Right cardiac atrium (tissue), 5 donors: ENCODE measurements at regions not wholly inside any gene's neighbourhood (a gene's known extent, or its start where the extent isn't known, plus 50 kb on each side); places are given as distances from the start of the nearest gene placed in this dataset.

Experiments
- ATAC-seq, 2 donors: fragments of 200-7000 bp; cut with Tn5 transposase; one replicate each; pipeline versions ENCODE4 v1.8.0 to v1.9.1; 2020; ENCODE audit warnings: moderate library complexity in 2 of 2, mild to moderate bottlenecking in 1 of 2
- DNase-seq, 3 donors: peaks; one replicate each; pipeline ENCODE4 v3.0.0-alpha.2; 2020
- H3K27ac ChIP-seq: one replicate; pipeline ENCODE4 v1.5.1; 2013; ENCODE audit warnings: mild to moderate bottlenecking, low read length, control low read depth, moderate library complexity
- H3K27me3 ChIP-seq: one replicate; pipeline ENCODE4 v1.6.1; 2013; ENCODE audit not compliant: control insufficient read depth, insufficient read depth
- H3K4me1 ChIP-seq: one replicate; pipeline ENCODE4 v1.6.1; 2013; ENCODE audit warnings: low read length; ENCODE audit not compliant: control insufficient read depth, insufficient read depth
- H3K4me3 ChIP-seq: one replicate; pipeline ENCODE4 v1.5.1; 2013; ENCODE audit warnings: low read length, control low read depth
- H3K9me3 ChIP-seq: one replicate; pipeline ENCODE4 v1.6.1; 2013; ENCODE audit warnings: low read length; ENCODE audit not compliant: control insufficient read depth
- WGBS: extraction: QIAGEN DNeasy Blood & Tissue Kit; methylation state at CpG from one replicate; pipeline ENCODE4 v1.1.7; 2013; 5-methylcytosine and 5-hydroxymethylcytosine counted together
- intact Hi-C, 4 donors: fragments of 100-400 bp; cut with DNase I; formaldehyde crosslinking; loops; one replicate each; pipeline versions ENCODE4 v1.11.0 to v1.14.0; 2022 to 2023
- donor health status: healthy with polysubstance abuse.
- donor health status: DM: no; HTN: yes; CAD: no.
- donor health status: DM: no; HTN: no; CAD: no.
- donor health status: DM: no; HTN: yes; CAD: no; lungs with severe emphysema.
- donor health status: DM: yes; HTN: yes; CAD: no.

DNA sequence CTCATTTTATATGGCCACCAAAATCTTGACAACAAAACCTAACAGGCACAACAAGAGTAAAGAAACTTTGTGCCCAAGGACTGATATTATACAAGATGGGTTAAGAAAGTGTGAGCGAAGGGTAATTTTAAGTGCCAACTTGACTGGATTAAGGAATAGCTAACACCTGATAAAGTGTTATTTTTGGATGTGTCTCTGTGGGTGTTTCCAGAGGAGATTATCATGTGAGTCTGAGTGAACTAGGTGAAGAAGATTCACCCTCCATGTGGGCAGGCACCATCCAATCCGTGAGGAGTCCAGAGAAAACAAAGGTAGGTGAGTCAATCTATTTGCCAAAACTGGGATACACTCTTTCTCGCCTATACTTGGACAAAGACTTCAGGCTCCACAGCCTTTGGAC is 461.6 kb downstream of the ETS1 start:
- ATAC-seq (no peak), DNase-seq (no peak)
- no peak overlapping the region for H3K4me3 ChIP-seq
- H3K9me3 ChIP-seq, result no peaks in the 10 kb centered on the region
- WGBS, result 73% methylated on average over 3 of the region's 3 CpGs
- H3K27me3 ChIP-seq, result no peaks in the 10 kb centered on the region
- H3K27ac ChIP-seq, result no peak overlapping the region
- no peaks in the 10 kb centered on the region for H3K4me1 ChIP-seq
- intact Hi-C loops, result no loop called here

- Histone ChIP-seq H3K27ac (peak overlapping the region; percentile 41), H3K4me1 (peaks cover 4% of the 10 kb centered on the region), H3K4me3 (peak overlapping the region; percentile 18), H3K27me3 (no peaks in the 10 kb centered on the region), H3K9me3 (no peaks in the 10 kb centered on the region)
- ATAC-seq, result peak; percentile 11 to 29
- WGBS, result 18% methylated on average over 7 of the region's 7 CpGs
- intact Hi-C loops, result no loop called here
- DNase-seq, result no peak
Observed at GRCh38 chr11:128116885-128117284, 470.5 kb downstream of the ETS1 start.

GRCh38 chr11:128116447-128116846 is 470.9 kb downstream of the ETS1 start:
- peak overlapping the region; percentile 18 for H3K4me3 ChIP-seq
- no peaks in the 10 kb centered on the region for H3K9me3 ChIP-seq
- DNase-seq (no peak), ATAC-seq (no peak)
- peaks cover 4% of the 10 kb centered on the region for H3K4me1 ChIP-seq
- H3K27me3 ChIP-seq, result no peaks in the 10 kb centered on the region
- intact Hi-C loops, result no loop called here
- no peak overlapping the region for H3K27ac ChIP-seq
- WGBS, result 26% methylated on average over 4 of the region's 4 CpGs

GRCh38 chr11:128105950-128106349 is 481.4 kb downstream of the ETS1 start:
- DNase-seq (no peak), ATAC-seq (no peak)
- intact Hi-C loops, result no loop called here
- H3K4me3 ChIP-seq, result no peak overlapping the region
- H3K27me3 ChIP-seq, result no peaks in the 10 kb centered on the region
- H3K27ac ChIP-seq, result no peak overlapping the region
- H3K9me3 ChIP-seq, result no peaks in the 10 kb centered on the region
- no peaks in the 10 kb centered on the region for H3K4me1 ChIP-seq

DNA sequence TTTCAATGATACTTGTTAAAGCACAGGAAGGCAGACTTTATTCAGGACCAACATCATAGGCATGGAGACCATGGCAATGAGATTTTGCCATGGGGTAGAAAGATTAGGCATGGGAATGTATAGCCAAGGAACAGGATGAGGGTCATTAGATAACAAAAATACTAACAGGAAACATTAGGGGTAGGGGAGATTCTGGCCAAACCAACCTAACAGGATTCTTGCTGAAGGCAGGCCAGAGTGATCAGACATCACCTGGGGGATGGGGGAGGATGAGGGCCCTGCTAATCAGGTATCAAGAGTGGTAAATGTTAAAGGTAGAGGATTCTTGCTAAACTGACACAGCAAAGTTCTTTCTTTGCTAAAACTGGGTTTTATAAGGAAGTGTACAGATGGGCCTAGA is 481.8 kb downstream of the ETS1 start:
- DNase-seq (no peak), ATAC-seq (no peak)
- Histone ChIP-seq H3K27me3 (no peaks in the 10 kb centered on the region), H3K4me1 (no peaks in the 10 kb centered on the region), H3K9me3 (no peaks in the 10 kb centered on the region), H3K4me3 (no peak overlapping the region), H3K27ac (no peak overlapping the region)
- intact Hi-C loops, result no loop called here

- no peaks in the 10 kb centered on the region for H3K27me3 ChIP-seq
- intact Hi-C loops, result no loop called here
- H3K27ac ChIP-seq, result no peak overlapping the region
- ATAC-seq, result no peak
- WGBS, result 82% methylated on average over 4 of the region's 4 CpGs
- no peak overlapping the region for H3K4me3 ChIP-seq
- no peaks in the 10 kb centered on the region for H3K4me1 ChIP-seq
- H3K9me3 ChIP-seq, result no peaks in the 10 kb centered on the region
- no peak for DNase-seq
Observed at GRCh38 chr11:128103278-128103873, 484.0 kb downstream of the ETS1 start.

- WGBS, result 49% methylated on average over 1 of the region's 1 CpG
- Histone ChIP-seq H3K9me3 (no peaks in the 10 kb centered on the region), H3K4me3 (no peak overlapping the region), H3K27me3 (no peaks in the 10 kb centered on the region), H3K4me1 (no peaks in the 10 kb centered on the region), H3K27ac (no peak overlapping the region)
- no peak for DNase-seq
- ATAC-seq, result no peak
- intact Hi-C loops, result no loop called here
Observed at GRCh38 chr11:128098781-128099180, 488.6 kb downstream of the ETS1 start.

GRCh38 chr11:128095466-128095981 is 491.8 kb downstream of the ETS1 start:
- Histone ChIP-seq H3K4me1 (no peaks in the 10 kb centered on the region), H3K27me3 (no peaks in the 10 kb centered on the region), H3K9me3 (no peaks in the 10 kb centered on the region), H3K27ac (no peak overlapping the region), H3K4me3 (no peak overlapping the region)
- intact Hi-C loops, result no loop called here
- ATAC-seq (peak; percentile 38 to 94), DNase-seq (no peak)
- WGBS, result 36% methylated on average over 2 of the region's 2 CpGs

- H3K4me1 ChIP-seq, result no peaks in the 10 kb centered on the region
Observed at GRCh38 chr11:128093689-128094088, 493.7 kb downstream of the ETS1 start.

DNA sequence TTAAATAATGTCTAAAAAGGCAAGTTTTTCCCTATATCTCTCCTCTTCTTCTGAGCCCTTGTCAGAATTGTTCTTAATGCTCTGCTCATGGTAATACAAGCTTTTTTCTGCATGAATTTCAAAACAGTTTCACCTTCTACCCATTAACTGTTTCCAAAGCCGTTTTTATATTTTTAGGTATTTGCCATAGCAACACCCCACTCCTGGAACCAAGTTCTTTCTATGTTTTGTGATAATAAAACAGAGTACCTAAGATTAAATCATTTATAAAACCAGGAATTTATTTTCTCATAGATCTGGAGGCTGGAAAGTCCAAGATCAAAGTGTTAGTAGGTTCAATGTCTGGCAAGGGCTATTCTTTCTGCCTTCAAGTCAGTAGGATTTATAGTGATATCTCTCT is 497.4 kb downstream of the ETS1 start:
- 91% methylated on average over 1 of the region's 1 CpG for WGBS
- Histone ChIP-seq H3K27ac (no peak overlapping the region), H3K9me3 (no peaks in the 10 kb centered on the region), H3K27me3 (no peaks in the 10 kb centered on the region), H3K4me3 (no peak overlapping the region), H3K4me1 (no peaks in the 10 kb centered on the region)
- DNase-seq, result no peak
- intact Hi-C loops, result no loop called here
- ATAC-seq, result no peak

More at GRCh38 chr11:128093689-128094088, 493.7 kb downstream of the ETS1 start:
- ATAC-seq, result no peak
- no peak overlapping the region for H3K27ac ChIP-seq
- H3K4me3 ChIP-seq, result no peak overlapping the region
- no peak for DNase-seq
- intact Hi-C loops, result no loop called here
- H3K9me3 ChIP-seq, result no peaks in the 10 kb centered on the region
- no peaks in the 10 kb centered on the region for H3K27me3 ChIP-seq
- 92% methylated on average over 2 of the region's 2 CpGs for WGBS

DNA sequence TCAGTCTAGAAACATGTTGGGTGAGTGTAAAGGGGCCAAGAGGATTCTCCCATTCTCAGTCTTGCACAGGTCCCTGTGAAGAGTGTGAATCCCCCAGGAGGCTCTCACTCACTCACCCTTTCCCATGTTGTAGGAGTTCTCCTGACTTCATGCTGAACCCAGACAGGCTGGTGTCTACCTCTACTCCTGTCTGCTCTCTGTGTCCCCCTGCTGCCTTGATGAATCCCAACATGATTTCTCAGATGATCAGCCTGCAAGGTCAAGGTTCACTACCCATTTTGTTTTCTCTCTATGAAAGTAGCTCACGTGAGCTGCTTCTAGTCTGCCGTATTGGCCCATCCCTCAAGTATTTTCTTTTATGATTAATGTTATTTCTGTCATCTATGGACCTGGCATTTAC is 500.6 kb downstream of the ETS1 start:
- intact Hi-C loops, result no loop called here
- WGBS, result 94% methylated on average over 2 of the region's 2 CpGs
- no peak overlapping the region for H3K27ac ChIP-seq
- H3K4me1 ChIP-seq, result no peaks in the 10 kb centered on the region
- H3K9me3 ChIP-seq, result no peaks in the 10 kb centered on the region
- H3K27me3 ChIP-seq, result no peaks in the 10 kb centered on the region
- H3K4me3 ChIP-seq, result no peak overlapping the region
- DNase-seq (no peak), ATAC-seq (no peak)

DNA sequence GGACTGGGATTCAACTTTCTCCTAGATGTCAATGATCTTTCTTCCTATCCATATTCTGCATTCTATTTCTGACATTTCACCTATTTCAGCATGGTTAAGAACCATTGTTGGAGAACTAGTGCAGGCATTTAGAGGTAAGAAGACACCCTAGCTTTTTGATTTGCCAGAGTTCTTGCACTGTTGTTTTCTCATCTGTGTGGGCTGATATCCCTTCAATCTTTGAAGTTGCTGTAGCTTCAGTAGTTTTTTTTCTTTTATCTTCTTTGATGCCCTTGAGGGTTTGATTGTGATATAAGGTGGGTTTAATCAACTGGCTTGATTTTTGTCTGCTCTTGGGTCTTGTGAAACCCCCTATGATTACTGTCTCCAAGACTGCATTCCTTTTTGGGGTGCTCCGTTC is 502.1 kb downstream of the ETS1 start:
- ATAC-seq, result no peak
- intact Hi-C loops, result no loop called here
- 0% methylated on average over 1 of the region's 1 CpG for WGBS
- DNase-seq, result no peak
- Histone ChIP-seq H3K4me1 (no peaks in the 10 kb centered on the region), H3K27me3 (no peaks in the 10 kb centered on the region), H3K9me3 (no peaks in the 10 kb centered on the region), H3K4me3 (no peak overlapping the region), H3K27ac (no peak overlapping the region)
